ENCODE measurements at regions not wholly inside any gene's neighbourhood (a gene's known extent, or its start where the extent isn't known, plus 50 kb on each side); places are given as distances from the start of the nearest gene placed in this dataset.

GRCh38 chrX:7711167-7711566, 131.8 kb upstream of the VCX start:
- H3K18ac ChIP-seq (ENCODE audit: low read length) = no peak overlapping the region
- H2BK120ac ChIP-seq (ENCODE audit: low read depth, low read length) = no peak overlapping the region
- H3K4ac ChIP-seq (ENCODE audit: low read depth, low read length) = no peak overlapping the region
- H2BK15ac ChIP-seq (replicated peaks; ENCODE audit: low read depth) = no peak overlapping the region
- no peak overlapping the region for H3K27ac ChIP-seq (ENCODE audit: low read depth, low read length)
- no peak overlapping the region for H3K23ac ChIP-seq (ENCODE audit: low read length)
- H3K79me1 ChIP-seq (ENCODE audit: low read length) = no peaks in the 10 kb centered on the region
- no peaks in the 10 kb centered on the region for H3K4me1 ChIP-seq (ENCODE audit: control insufficient read depth, low read depth, low read length)
- H2BK5ac ChIP-seq (ENCODE audit: low read length) = no peak overlapping the region
- no peak overlapping the region for H3K9ac ChIP-seq (ENCODE audit: low read length)
- no peak overlapping the region for H3K56ac ChIP-seq (ENCODE audit: low read length)
- no peaks in the 10 kb centered on the region for H3K79me2 ChIP-seq (ENCODE audit: control insufficient read depth, insufficient read depth, low read length)
- H2AK5ac ChIP-seq (ENCODE audit: low read length) = no peak overlapping the region
- H3K36me3 ChIP-seq (ENCODE audit: control insufficient read depth, insufficient read depth, low read length) = no peaks in the 10 kb centered on the region
- H3K27me3 ChIP-seq (ENCODE audit: insufficient read depth, low read length, poor library complexity) = no peaks in the 10 kb centered on the region
- no peak overlapping the region for H4K8ac ChIP-seq (ENCODE audit: low read depth, low read length)
- no peak for DNase-seq
- H3K4me2 ChIP-seq (ENCODE audit: low read length) = no peak overlapping the region
- H4K5ac ChIP-seq (ENCODE audit: low read length) = no peak overlapping the region
- no peak overlapping the region for H3K4me3 ChIP-seq (ENCODE audit: low read length)

- Histone ChIP-seq H3K36me3 (ENCODE audit: control insufficient read depth, insufficient read depth, low read length) (no peaks in the 10 kb centered on the region), H3K27me3 (ENCODE audit: insufficient read depth, low read length, poor library complexity) (no peaks in the 10 kb centered on the region), H2BK120ac (ENCODE audit: low read depth, low read length) (no peak overlapping the region), H3K79me2 (ENCODE audit: control insufficient read depth, insufficient read depth, low read length) (no peaks in the 10 kb centered on the region), H3K4me3 (ENCODE audit: low read length) (no peak overlapping the region), H2BK5ac (ENCODE audit: low read length) (no peak overlapping the region), H3K9ac (ENCODE audit: low read length) (no peak overlapping the region), H3K56ac (ENCODE audit: low read length) (peak overlapping the region; percentile 3), H4K5ac (ENCODE audit: low read length) (no peak overlapping the region), H3K79me1 (ENCODE audit: low read length) (no peaks in the 10 kb centered on the region), H3K4me2 (ENCODE audit: low read length) (no peak overlapping the region), H3K4me1 (ENCODE audit: control insufficient read depth, low read depth, low read length) (no peaks in the 10 kb centered on the region), H3K27ac (ENCODE audit: low read depth, low read length) (no peak overlapping the region), H3K18ac (ENCODE audit: low read length) (no peak overlapping the region), H3K4ac (ENCODE audit: low read depth, low read length) (no peak overlapping the region), H2BK15ac (replicated peaks; ENCODE audit: low read depth) (no peak overlapping the region), H3K23ac (ENCODE audit: low read length) (no peak overlapping the region), H4K8ac (ENCODE audit: low read depth, low read length) (no peak overlapping the region), H2AK5ac (ENCODE audit: low read length) (no peak overlapping the region)
- no peak for DNase-seq
- no CpG with 5 or more reads among the region's 4 CpGs for WGBS (ENCODE audit: extremely low coverage, insufficient coverage, low lambda C conversion rate)
Observed at GRCh38 chrX:7709845-7710244, 133.1 kb upstream of the VCX start.

GRCh38 chrX:7706032-7706431, 136.9 kb upstream of the VCX start:
- no peak overlapping the region for H3K4me3 ChIP-seq (ENCODE audit: low read length)

GRCh38 chrX:7704205-7704604, 138.8 kb upstream of the VCX start:
- DNase-seq = no peak
- Histone ChIP-seq H2BK15ac (replicated peaks; ENCODE audit: low read depth) (no peak overlapping the region), H3K4me1 (ENCODE audit: control insufficient read depth, low read depth, low read length) (no peaks in the 10 kb centered on the region), H3K4ac (ENCODE audit: low read depth, low read length) (no peak overlapping the region), H2BK5ac (ENCODE audit: low read length) (no peak overlapping the region), H3K79me2 (ENCODE audit: control insufficient read depth, insufficient read depth, low read length) (no peaks in the 10 kb centered on the region), H3K18ac (ENCODE audit: low read length) (no peak overlapping the region), H3K27me3 (ENCODE audit: insufficient read depth, low read length, poor library complexity) (no peaks in the 10 kb centered on the region), H3K79me1 (ENCODE audit: low read length) (no peaks in the 10 kb centered on the region), H3K4me2 (ENCODE audit: low read length) (no peak overlapping the region), H2BK120ac (ENCODE audit: low read depth, low read length) (no peak overlapping the region), H3K4me3 (ENCODE audit: low read length) (no peak overlapping the region), H3K36me3 (ENCODE audit: control insufficient read depth, insufficient read depth, low read length) (no peaks in the 10 kb centered on the region), H3K9ac (ENCODE audit: low read length) (no peak overlapping the region), H4K8ac (ENCODE audit: low read depth, low read length) (no peak overlapping the region), H3K27ac (ENCODE audit: low read depth, low read length) (no peak overlapping the region), H2AK5ac (ENCODE audit: low read length) (no peak overlapping the region), H3K56ac (ENCODE audit: low read length) (no peak overlapping the region), H3K23ac (ENCODE audit: low read length) (no peak overlapping the region), H4K5ac (ENCODE audit: low read length) (no peak overlapping the region)
- WGBS (ENCODE audit: extremely low coverage, insufficient coverage, low lambda C conversion rate) = no CpG with 5 or more reads among the region's 4 CpGs

More at GRCh38 chrX:7706032-7706431, 136.9 kb upstream of the VCX start:
- Histone ChIP-seq H2AK5ac (ENCODE audit: low read length) (no peak overlapping the region), H3K27ac (ENCODE audit: low read depth, low read length) (no peak overlapping the region), H3K36me3 (ENCODE audit: control insufficient read depth, insufficient read depth, low read length) (no peaks in the 10 kb centered on the region), H3K18ac (ENCODE audit: low read length) (no peak overlapping the region), H3K4ac (ENCODE audit: low read depth, low read length) (no peak overlapping the region), H2BK5ac (ENCODE audit: low read length) (no peak overlapping the region), H2BK15ac (replicated peaks; ENCODE audit: low read depth) (no peak overlapping the region), H3K56ac (ENCODE audit: low read length) (no peak overlapping the region), H3K27me3 (ENCODE audit: insufficient read depth, low read length, poor library complexity) (no peaks in the 10 kb centered on the region), H3K23ac (ENCODE audit: low read length) (no peak overlapping the region), H4K8ac (ENCODE audit: low read depth, low read length) (no peak overlapping the region), H4K5ac (ENCODE audit: low read length) (no peak overlapping the region), H3K79me2 (ENCODE audit: control insufficient read depth, insufficient read depth, low read length) (no peaks in the 10 kb centered on the region), H3K79me1 (ENCODE audit: low read length) (no peaks in the 10 kb centered on the region), H3K4me1 (ENCODE audit: control insufficient read depth, low read depth, low read length) (no peaks in the 10 kb centered on the region), H3K4me2 (ENCODE audit: low read length) (no peak overlapping the region), H3K9ac (ENCODE audit: low read length) (no peak overlapping the region), H2BK120ac (ENCODE audit: low read depth, low read length) (no peak overlapping the region)
- DNase-seq = no peak

- Histone ChIP-seq H3K79me2 (ENCODE audit: control insufficient read depth, insufficient read depth, low read length) (no peaks in the 10 kb centered on the region), H3K79me1 (ENCODE audit: low read length) (no peaks in the 10 kb centered on the region), H3K27ac (ENCODE audit: low read depth, low read length) (no peak overlapping the region), H2AK5ac (ENCODE audit: low read length) (no peak overlapping the region), H4K5ac (ENCODE audit: low read length) (no peak overlapping the region), H3K4me2 (ENCODE audit: low read length) (no peak overlapping the region), H3K23ac (ENCODE audit: low read length) (no peak overlapping the region), H4K8ac (ENCODE audit: low read depth, low read length) (no peak overlapping the region), H3K4me1 (ENCODE audit: control insufficient read depth, low read depth, low read length) (no peaks in the 10 kb centered on the region), H3K18ac (ENCODE audit: low read length) (no peak overlapping the region), H3K4ac (ENCODE audit: low read depth, low read length) (no peak overlapping the region), H3K56ac (ENCODE audit: low read length) (no peak overlapping the region), H2BK5ac (ENCODE audit: low read length) (no peak overlapping the region), H3K36me3 (ENCODE audit: control insufficient read depth, insufficient read depth, low read length) (no peaks in the 10 kb centered on the region), H2BK120ac (ENCODE audit: low read depth, low read length) (no peak overlapping the region), H2BK15ac (replicated peaks; ENCODE audit: low read depth) (no peak overlapping the region), H3K4me3 (ENCODE audit: low read length) (no peak overlapping the region), H3K27me3 (ENCODE audit: insufficient read depth, low read length, poor library complexity) (no peaks in the 10 kb centered on the region), H3K9ac (ENCODE audit: low read length) (no peak overlapping the region)
- DNase-seq = no peak
- no CpG with 5 or more reads among the region's 2 CpGs for WGBS (ENCODE audit: extremely low coverage, insufficient coverage, low lambda C conversion rate)
Observed at GRCh38 chrX:7698248-7698647, 144.7 kb upstream of the VCX start.

GRCh38 chrX:7690842-7691241, 152.1 kb upstream of the VCX start:
- H3K27ac ChIP-seq (ENCODE audit: low read depth, low read length) = no peak overlapping the region
- WGBS (ENCODE audit: extremely low coverage, insufficient coverage, low lambda C conversion rate) = no CpG with 5 or more reads among the region's 8 CpGs
- no peak overlapping the region for H3K4ac ChIP-seq (ENCODE audit: low read depth, low read length)
- no peak overlapping the region for H3K4me2 ChIP-seq (ENCODE audit: low read length)
- DNase-seq = peak; percentile 54
- no peak overlapping the region for H2BK5ac ChIP-seq (ENCODE audit: low read length)
- H4K5ac ChIP-seq (ENCODE audit: low read length) = no peak overlapping the region
- H4K8ac ChIP-seq (ENCODE audit: low read depth, low read length) = no peak overlapping the region
- no peaks in the 10 kb centered on the region for H3K36me3 ChIP-seq (ENCODE audit: control insufficient read depth, insufficient read depth, low read length)
- H3K27me3 ChIP-seq (ENCODE audit: insufficient read depth, low read length, poor library complexity) = no peaks in the 10 kb centered on the region
- H2AK5ac ChIP-seq (ENCODE audit: low read length) = no peak overlapping the region
- no peak overlapping the region for H3K18ac ChIP-seq (ENCODE audit: low read length)
- no peak overlapping the region for H3K23ac ChIP-seq (ENCODE audit: low read length)
- no peak overlapping the region for H2BK120ac ChIP-seq (ENCODE audit: low read depth, low read length)
- no peak overlapping the region for H3K56ac ChIP-seq (ENCODE audit: low read length)
- no peak overlapping the region for H2BK15ac ChIP-seq (replicated peaks; ENCODE audit: low read depth)
- no peak overlapping the region for H3K9ac ChIP-seq (ENCODE audit: low read length)
- no peaks in the 10 kb centered on the region for H3K4me1 ChIP-seq (ENCODE audit: control insufficient read depth, low read depth, low read length)
- H3K4me3 ChIP-seq (ENCODE audit: low read length) = no peak overlapping the region
- H3K79me2 ChIP-seq (ENCODE audit: control insufficient read depth, insufficient read depth, low read length) = no peaks in the 10 kb centered on the region
- no peaks in the 10 kb centered on the region for H3K79me1 ChIP-seq (ENCODE audit: low read length)

Measured in mesendoderm (in vitro differentiated cells).